B cell (primary cell): ENCODE measurements at regions not wholly inside any gene's neighbourhood (a gene's known extent, or its start where the extent isn't known, plus 50 kb on each side); places are given as distances from the start of the nearest gene placed in this dataset.

ENCODE experiments used
- ATAC-seq: fragments of 200-7000 bp; cut with Tn5 transposase; one replicate; pipeline ENCODE4 v1.10.0; 2021; ENCODE audit warnings: low read depth, mild to moderate bottlenecking, moderate number of reproducible peaks, moderate library complexity
- CTCF ChIA-PET: fragments of 350-600 bp; sonication (Branson Sonifier 250); formaldehyde crosslinking; loops from one replicate; lab custom pipeline; 2021; ENCODE audit warnings: antibody characterized with exemption, inconsistent platforms; lab: Charles Lee
- POLR2A ChIA-PET: fragments of 350-600 bp; sonication (Branson Sonifier 250); formaldehyde crosslinking; loops from one replicate; lab custom pipeline; 2021; ENCODE audit warnings: antibody characterized with exemption; lab: Charles Lee
- DNase-seq: peaks from one replicate; pipeline ENCODE4 v3.0.0; 2013
- H2AFZ ChIP-seq: 2 replicates; pipeline ENCODE4 v1.6.1; 2012; ENCODE audit warnings: mild to moderate bottlenecking, low read depth, low read length; ENCODE audit not compliant: insufficient read depth, poor library complexity, severe bottlenecking
- H3K27ac ChIP-seq, 2 donors: 1 replicate in 1 of 2; 2 replicates in 1 of 2; pipeline ENCODE4 v1.5.1; 2012 to 2013; ENCODE audit warnings: low read length in 2 of 2, mild to moderate bottlenecking in 2 of 2, moderate library complexity in 1 of 2
- H3K27me3 ChIP-seq, 4 experiments: fragments of 200-600 bp in 1 of 4; sonication (generic) in 1 of 4; replicated peaks in 1 of 4; 1 replicate in 2 of 4; 2 replicates in 2 of 4; pipeline versions ENCODE4 v1.6.1 to v1.7.0; 2013 to 2016; ENCODE audit warnings: low read length in 3 of 4, mild to moderate bottlenecking in 2 of 4, mixed read lengths in 1 of 4, moderate library complexity in 1 of 4; ENCODE audit not compliant: insufficient read depth in 4 of 4, control insufficient read depth in 3 of 4; ENCODE audit errors: control extremely low read depth in 1 of 4
- H3K36me3 ChIP-seq, 2 experiments: replicated peaks in 1 of 2; 1 replicate in 1 of 2; 2 replicates in 1 of 2; pipeline versions ENCODE4 v1.6.1 to v1.7.1; 2013; ENCODE audit warnings: low read length in 1 of 2; ENCODE audit not compliant: insufficient read depth in 2 of 2, control insufficient read depth in 1 of 2; ENCODE audit errors: control extremely low read depth in 1 of 2, extremely low read depth in 1 of 2
- H3K4me1 ChIP-seq, 2 donors: fragments of 200-600 bp in 1 of 2; sonication (generic) in 1 of 2; 1 replicate in 1 of 2; 2 replicates in 1 of 2; pipeline versions ENCODE4 v1.5.1 to v1.6.1; 2013 to 2017; ENCODE audit warnings: low read length in 2 of 2; ENCODE audit not compliant: control insufficient read depth in 2 of 2, insufficient read depth in 2 of 2
- H3K4me2 ChIP-seq: replicated peaks from 2 replicates; pipeline ENCODE3; 2012; ENCODE audit warnings: mild to moderate bottlenecking, low read depth, low read length; ENCODE audit not compliant: poor library complexity, severe bottlenecking
- H3K4me3 ChIP-seq, 5 experiments: fragments of 200-600 bp in 1 of 5; sonication (generic) in 1 of 5; 1 replicate in 3 of 5; 2 replicates in 2 of 5; pipeline versions ENCODE4 v1.5.1 to v1.7.0; 2011 to 2016; ENCODE audit warnings: low read length in 4 of 5, mild to moderate bottlenecking in 4 of 5, low read depth in 2 of 5, control low read depth in 1 of 5, moderate library complexity in 1 of 5; ENCODE audit not compliant: insufficient read depth in 1 of 5; ENCODE audit errors: control extremely low read depth in 1 of 5, extremely low read depth in 1 of 5
- H3K79me2 ChIP-seq: fragments of 200-600 bp; sonication (generic); one replicate; pipeline ENCODE4 v1.6.0; 2016; ENCODE audit warnings: low read length; ENCODE audit not compliant: control insufficient read depth, insufficient read depth
- H3K9ac ChIP-seq: fragments of 200-600 bp; sonication (generic); 2 replicates; pipeline ENCODE4 v1.6.1; 2017; ENCODE audit warnings: mild to moderate bottlenecking, low read length, moderate library complexity
- H3K9me3 ChIP-seq, 3 donors: one replicate each; pipeline versions ENCODE4 v1.6.1 to v1.7.1; 2013; ENCODE audit warnings: low read length in 2 of 3; ENCODE audit not compliant: control insufficient read depth in 2 of 3, insufficient read depth in 1 of 3; ENCODE audit errors: control extremely low read depth in 1 of 3
- H4K20me1 ChIP-seq: 2 replicates; pipeline ENCODE4 v1.6.0; 2012; ENCODE audit warnings: mild to moderate bottlenecking, low read length; ENCODE audit not compliant: insufficient read depth, control insufficient read depth, poor library complexity, severe bottlenecking
- H3K27ac Mint-ChIP-seq: one replicate; pipeline ENCODE4 v1.8.0; 2021; ENCODE audit warnings: mixed read lengths
- H3K27me3 Mint-ChIP-seq: one replicate; pipeline ENCODE4 v1.8.0; 2021; ENCODE audit warnings: mixed read lengths
- H3K4me1 Mint-ChIP-seq: one replicate; pipeline ENCODE4 v1.8.0; 2021; ENCODE audit warnings: mixed read lengths
- H3K4me3 Mint-ChIP-seq: one replicate; pipeline ENCODE4 v1.8.0; 2021; ENCODE audit warnings: mixed read lengths
- H3K9me3 Mint-ChIP-seq: one replicate; pipeline ENCODE4 v1.8.0; 2022; ENCODE audit warnings: mixed read lengths; ENCODE audit not compliant: insufficient read depth
- EZH2 ChIP-seq: IDR thresholded peaks from 2 replicates; pipeline ENCODE4 v1.6.1; 2012; ENCODE audit warnings: borderline replicate concordance, low read depth, mild to moderate bottlenecking, moderate library complexity, low read length; ENCODE audit not compliant: insufficient read depth, poor library complexity, severe bottlenecking
- WGBS: methylation state at CpG from one replicate; pipeline ENCODE4 v1.1.5; 2013; ENCODE audit warnings: missing lambda C conversion rate; ENCODE audit not compliant: insufficient coverage; 5-methylcytosine and 5-hydroxymethylcytosine counted together
- intact Hi-C: fragments of 100-400 bp; cut with micrococcal nuclease; formaldehyde crosslinking; loops from one replicate; pipeline ENCODE4 v1.10.0; 2022
- TF ChIP-seq, protein P1 (sequence below): fragments of 200-600 bp; IDR thresholded peaks from one replicate; pipeline ENCODE4 v1.8.0; 2022; ENCODE audit warnings: antibody characterized with exemption, mild to moderate bottlenecking

DNA sequence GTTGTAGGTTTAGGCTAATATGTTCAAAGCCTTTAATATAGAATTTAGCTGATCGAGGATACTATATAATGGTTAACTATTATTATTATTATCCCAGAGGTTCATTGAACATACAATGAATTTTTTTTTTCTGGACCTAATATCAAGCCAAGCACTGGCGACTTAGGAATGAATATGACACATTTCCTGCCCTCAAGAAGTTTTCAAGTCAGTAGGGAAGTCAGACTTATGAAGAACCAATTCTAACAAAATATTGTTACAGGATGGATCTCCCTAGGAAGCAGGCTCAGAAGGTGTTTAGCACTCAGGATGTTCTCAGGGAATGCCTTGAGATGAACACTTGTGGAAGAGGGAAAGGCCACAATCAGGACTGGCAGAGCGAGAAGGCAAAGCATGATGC lies 211.8 kb upstream of the FGGY start:
- DNase-seq (no peak), ATAC-seq (no peak)
- Histone ChIP-seq H3K9me3 (peaks cover 1 to 9% (median 4%) of the 10 kb centered on the region in 3 donors), H3K4me2 (no peak overlapping the region), H3K27ac (no peak overlapping the region), H3K4me1 (peaks cover 7% of the 10 kb centered on the region in 2 donors), H4K20me1 (no peaks in the 10 kb centered on the region), H3K36me3 (no peaks in the 10 kb centered on the region), H3K9ac (no peak overlapping the region), H2AFZ (no peak overlapping the region), H3K27me3 (no peaks in the 10 kb centered on the region), H3K79me2 (no peaks in the 10 kb centered on the region), H3K4me3 (no peak overlapping the region)
- POLR2A ChIA-PET: no interaction called here
- Mint-ChIP-seq H3K27ac (no peak overlapping the region), H3K4me3 (no peak overlapping the region), H3K9me3 (peaks cover 3% of the 10 kb centered on the region), H3K27me3 (no peaks in the 10 kb centered on the region), H3K4me1 (peaks cover 7% of the 10 kb centered on the region)
- intact Hi-C loops: no loop called here
- CTCF ChIA-PET: no interaction called here
- no peak for TF ChIP-seq EZH2
- TF ChIP-seq, protein P1, sequence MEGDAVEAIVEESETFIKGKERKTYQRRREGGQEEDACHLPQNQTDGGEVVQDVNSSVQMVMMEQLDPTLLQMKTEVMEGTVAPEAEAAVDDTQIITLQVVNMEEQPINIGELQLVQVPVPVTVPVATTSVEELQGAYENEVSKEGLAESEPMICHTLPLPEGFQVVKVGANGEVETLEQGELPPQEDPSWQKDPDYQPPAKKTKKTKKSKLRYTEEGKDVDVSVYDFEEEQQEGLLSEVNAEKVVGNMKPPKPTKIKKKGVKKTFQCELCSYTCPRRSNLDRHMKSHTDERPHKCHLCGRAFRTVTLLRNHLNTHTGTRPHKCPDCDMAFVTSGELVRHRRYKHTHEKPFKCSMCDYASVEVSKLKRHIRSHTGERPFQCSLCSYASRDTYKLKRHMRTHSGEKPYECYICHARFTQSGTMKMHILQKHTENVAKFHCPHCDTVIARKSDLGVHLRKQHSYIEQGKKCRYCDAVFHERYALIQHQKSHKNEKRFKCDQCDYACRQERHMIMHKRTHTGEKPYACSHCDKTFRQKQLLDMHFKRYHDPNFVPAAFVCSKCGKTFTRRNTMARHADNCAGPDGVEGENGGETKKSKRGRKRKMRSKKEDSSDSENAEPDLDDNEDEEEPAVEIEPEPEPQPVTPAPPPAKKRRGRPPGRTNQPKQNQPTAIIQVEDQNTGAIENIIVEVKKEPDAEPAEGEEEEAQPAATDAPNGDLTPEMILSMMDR: no peak
- WGBS: no CpG with 5 or more reads among the region's 3 CpGs

DNA sequence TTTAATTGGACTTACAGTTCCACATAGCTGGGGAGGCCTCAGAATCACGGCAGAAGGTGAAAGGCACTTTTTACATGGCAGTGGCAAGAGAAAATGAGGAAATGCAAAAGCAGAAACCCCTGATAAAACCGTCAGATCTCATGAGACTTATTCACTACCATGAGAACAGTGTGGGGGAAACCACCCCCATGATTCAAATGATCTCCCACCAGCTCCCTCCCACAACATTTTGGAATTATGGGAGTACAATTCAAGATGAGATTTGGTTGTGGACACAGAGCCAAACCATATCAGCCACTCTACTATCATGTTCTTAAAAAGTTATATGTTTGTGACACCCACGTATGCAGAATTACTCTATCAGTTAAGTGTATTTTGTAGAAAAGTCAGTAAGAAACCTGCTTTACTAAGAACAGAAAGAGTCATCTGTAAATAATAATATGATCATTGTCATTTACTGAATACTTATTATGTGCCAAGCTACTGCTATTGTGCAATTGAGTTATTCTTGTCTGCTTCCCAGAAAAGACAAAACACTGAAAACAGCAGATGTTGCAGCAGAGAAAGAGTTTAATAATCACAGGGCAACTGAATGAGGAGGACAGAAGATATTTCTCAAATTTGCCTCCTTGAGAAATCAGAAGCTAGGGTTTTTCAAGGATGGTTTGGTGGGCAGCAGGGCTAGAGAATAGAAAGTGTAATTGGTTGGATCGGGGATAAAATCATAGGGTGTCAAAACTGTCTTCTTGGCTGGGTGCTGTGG lies 207.7 kb upstream of the FGGY start:
- no peaks in the 10 kb centered on the region for H3K27me3 Mint-ChIP-seq
- no peaks in the 10 kb centered on the region for H4K20me1 ChIP-seq

More for the DNA sequence above, 207.7 kb upstream of the FGGY start:
- Histone ChIP-seq H3K79me2 (no peaks in the 10 kb centered on the region), H3K27me3 (no peaks in the 10 kb centered on the region), H3K27ac (no peak overlapping the region), H3K9me3 (peaks cover 1 to 9% (median 4%) of the 10 kb centered on the region in 3 donors), H3K4me3 (no peak overlapping the region), H3K9ac (no peak overlapping the region), H3K36me3 (no peaks in the 10 kb centered on the region), H3K4me1 (peaks cover 2 to 3% of the 10 kb centered on the region in 2 donors), H2AFZ (no peak overlapping the region), H3K4me2 (no peak overlapping the region)
- Mint-ChIP-seq H3K4me1 (peaks cover 5% of the 10 kb centered on the region), H3K27ac (no peak overlapping the region), H3K9me3 (peaks cover 3% of the 10 kb centered on the region), H3K4me3 (no peak overlapping the region)
- DNase-seq: no peak
- ChIA-PET CTCF (no interaction called here), POLR2A (no interaction called here)
- ATAC-seq: no peak
- TF ChIP-seq EZH2: no peak
- TF ChIP-seq, protein P1: no peak
- 86% methylated on average over 1 of the region's 4 CpGs for WGBS
- intact Hi-C loops: no loop called here
